ENCODE measurements at regions not wholly inside any gene's neighbourhood (a gene's known extent, or its start where the extent isn't known, plus 50 kb on each side); places are given as distances from the start of the nearest gene placed in this dataset.

- no peak for DNase-seq
Measured at GRCh38 chr21:35414507-35415139, 365.5 kb upstream of the RUNX1 start.

- DNase-seq = no peak
Measured at GRCh38 chr21:35414056-35414455, 365.0 kb upstream of the RUNX1 start.

GRCh38 chr21:35412231-35412630, 363.1 kb upstream of the RUNX1 start:
- DNase-seq = no peak

GRCh38 chr21:35411434-35411833, 362.3 kb upstream of the RUNX1 start:
- no peak for DNase-seq

GRCh38 chr21:35410656-35411055, 361.6 kb upstream of the RUNX1 start:
- DNase-seq = no peak

- no peak for DNase-seq
Measured at GRCh38 chr21:35410123-35410522, 361.0 kb upstream of the RUNX1 start.

- no peak for DNase-seq
Measured at GRCh38 chr21:35408401-35408800, 359.3 kb upstream of the RUNX1 start.

GRCh38 chr21:35406635-35407034, 357.5 kb upstream of the RUNX1 start:
- no peak for DNase-seq

GRCh38 chr21:35405981-35406380, 356.9 kb upstream of the RUNX1 start:
- no peak for DNase-seq

GRCh38 chr21:35404247-35404646, 355.1 kb upstream of the RUNX1 start:
- DNase-seq = no peak

- DNase-seq = no peak
Measured at GRCh38 chr21:35402061-35402460, 353.0 kb upstream of the RUNX1 start.

- DNase-seq = no peak
Measured at GRCh38 chr21:35401476-35401875, 352.4 kb upstream of the RUNX1 start.

GRCh38 chr21:35400233-35400939, 351.3 kb upstream of the RUNX1 start:
- DNase-seq = peak; percentile 74

- no peak for DNase-seq
Measured at GRCh38 chr21:35399706-35400105, 350.6 kb upstream of the RUNX1 start.

- no peak for DNase-seq
Measured at GRCh38 chr21:35399002-35399530, 350.0 kb upstream of the RUNX1 start.

- no peak for DNase-seq
Measured at GRCh38 chr21:35398346-35398982, 349.4 kb upstream of the RUNX1 start.

GRCh38 chr21:35397781-35398180, 348.7 kb upstream of the RUNX1 start:
- no peak for DNase-seq

- no peak for DNase-seq
Measured at GRCh38 chr21:35396655-35397054, 347.6 kb upstream of the RUNX1 start.

- DNase-seq = no peak
Measured at GRCh38 chr21:35395728-35396127, 346.6 kb upstream of the RUNX1 start.

- no peak for DNase-seq
Measured at GRCh38 chr21:35394634-35395369, 345.7 kb upstream of the RUNX1 start.

- no peak for DNase-seq
Measured at GRCh38 chr21:35394049-35394448, 344.9 kb upstream of the RUNX1 start.

- DNase-seq = no peak
Measured at GRCh38 chr21:35390013-35390776, 341.1 kb upstream of the RUNX1 start.
